Mesendoderm (in vitro differentiated cells): ENCODE measurements at regions not wholly inside any gene's neighbourhood (a gene's known extent, or its start where the extent isn't known, plus 50 kb on each side); places are given as distances from the start of the nearest gene placed in this dataset.

Experiments
- DNase-seq: peaks from one replicate; pipeline ENCODE4 v3.0.0; 2013
- H2AK5ac ChIP-seq: 2 replicates; pipeline ENCODE4 v1.6.1; 2013; ENCODE audit warnings: low read length, inconsistent platforms
- H2BK120ac ChIP-seq: 2 replicates; pipeline ENCODE4 v1.6.1; 2013; ENCODE audit warnings: low read depth, mild to moderate bottlenecking, low read length, moderate library complexity, mixed read lengths
- H2BK15ac ChIP-seq: replicated peaks from 2 replicates; pipeline ENCODE4 v1.6.1; 2013; ENCODE audit warnings: low read depth, mild to moderate bottlenecking, moderate library complexity
- H2BK5ac ChIP-seq: 2 replicates; pipeline ENCODE4 v1.6.1; 2013; ENCODE audit warnings: low read length, inconsistent platforms
- H3K18ac ChIP-seq: 2 replicates; pipeline ENCODE4 v1.6.1; 2013; ENCODE audit warnings: mild to moderate bottlenecking, low read length, mixed read lengths
- H3K23ac ChIP-seq: one replicate; pipeline ENCODE4 v1.6.1; 2013; ENCODE audit warnings: low read length
- H3K27ac ChIP-seq: 2 replicates; pipeline ENCODE4 v1.5.1; 2013; ENCODE audit warnings: low read depth, mild to moderate bottlenecking, inconsistent platforms, low read length, moderate library complexity
- H3K27me3 ChIP-seq: 2 replicates; pipeline ENCODE4 v1.6.1; 2013; ENCODE audit warnings: low read length, control low read depth, mild to moderate bottlenecking, inconsistent platforms; ENCODE audit not compliant: insufficient read depth, poor library complexity
- H3K36me3 ChIP-seq: 2 replicates; pipeline ENCODE4 v1.6.1; 2013; ENCODE audit warnings: low read length, inconsistent platforms; ENCODE audit not compliant: control insufficient read depth, insufficient read depth
- H3K4ac ChIP-seq: one replicate; pipeline ENCODE4 v1.6.1; 2013; ENCODE audit warnings: low read depth, mild to moderate bottlenecking, low read length, moderate library complexity
- H3K4me1 ChIP-seq: 2 replicates; pipeline ENCODE4 v1.6.1; 2013; ENCODE audit warnings: low read depth, low read length, inconsistent platforms; ENCODE audit not compliant: control insufficient read depth
- H3K4me2 ChIP-seq: 2 replicates; pipeline ENCODE4 v1.6.1; 2013; ENCODE audit warnings: low read length
- H3K4me3 ChIP-seq: 2 replicates; pipeline ENCODE4 v1.5.1; 2013; ENCODE audit warnings: mild to moderate bottlenecking, low read length
- H3K56ac ChIP-seq: one replicate; pipeline ENCODE4 v1.6.1; 2013; ENCODE audit warnings: low read length
- H3K79me1 ChIP-seq: 2 replicates; pipeline ENCODE4 v1.6.1; 2013; ENCODE audit warnings: low read length, inconsistent platforms
- H3K79me2 ChIP-seq: 2 replicates; pipeline ENCODE4 v1.6.1; 2013; ENCODE audit warnings: mild to moderate bottlenecking, low read length; ENCODE audit not compliant: control insufficient read depth, insufficient read depth
- H3K9ac ChIP-seq: 2 replicates; pipeline ENCODE4 v1.6.1; 2013; ENCODE audit warnings: low read length, inconsistent platforms
- H4K5ac ChIP-seq: one replicate; pipeline ENCODE4 v1.6.1; 2013; ENCODE audit warnings: low read length
- H4K8ac ChIP-seq: one replicate; pipeline ENCODE4 v1.6.1; 2013; ENCODE audit warnings: low read depth, mild to moderate bottlenecking, control low read depth, low read length, moderate library complexity
- WGBS: extraction: QIAGEN DNeasy Blood & Tissue Kit; methylation state at CpG from one replicate; pipeline ENCODE4 v1.1.7; 2013; ENCODE audit warnings: low lambda C conversion rate, missing lambda C conversion rate; ENCODE audit not compliant: insufficient coverage; ENCODE audit errors: extremely low coverage; 5-methylcytosine and 5-hydroxymethylcytosine counted together

DNA sequence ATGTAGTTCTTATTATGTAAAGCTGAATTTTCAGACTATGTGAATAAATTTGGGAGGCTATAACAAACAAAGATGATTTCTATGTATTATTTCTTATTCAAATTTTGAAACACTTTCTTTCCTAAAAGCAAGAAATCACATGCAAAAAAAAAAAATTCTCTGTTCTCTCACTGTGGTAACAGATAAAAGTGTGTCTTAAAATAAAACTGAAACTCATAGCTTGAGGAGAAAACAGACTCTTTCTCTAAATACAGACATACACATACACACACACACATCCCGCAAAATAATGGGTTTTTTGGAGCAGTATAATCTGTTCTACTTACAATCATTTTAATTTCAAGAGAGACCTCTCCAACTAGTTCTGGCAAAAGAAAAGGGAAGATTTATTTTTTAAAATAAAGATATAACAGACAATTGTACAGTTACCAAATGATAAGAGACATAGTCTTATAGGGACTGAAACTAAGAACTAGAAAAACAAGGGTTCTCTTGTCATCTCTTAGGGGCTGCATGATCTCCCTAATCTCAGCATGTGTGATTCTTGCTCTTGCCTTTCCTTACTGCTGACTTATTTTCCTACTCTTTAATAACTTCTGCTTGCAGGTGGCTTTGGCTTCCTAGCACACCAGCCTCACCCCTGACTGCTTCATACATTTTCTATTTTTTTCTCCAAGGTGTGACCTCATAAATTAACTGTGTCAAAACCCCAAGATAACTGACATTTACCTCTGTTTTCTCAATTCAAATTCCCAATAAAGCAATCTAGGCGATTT is 483.5 kb upstream of the POT1 start:
- Histone ChIP-seq H2AK5ac (no peak overlapping the region), H3K79me1 (no peaks in the 10 kb centered on the region), H3K4me3 (no peak overlapping the region), H4K8ac (no peak overlapping the region), H2BK5ac (no peak overlapping the region), H3K23ac (no peak overlapping the region), H3K79me2 (no peaks in the 10 kb centered on the region), H3K4me2 (no peak overlapping the region), H3K27me3 (no peaks in the 10 kb centered on the region), H2BK120ac (no peak overlapping the region), H3K56ac (no peak overlapping the region), H3K9ac (no peak overlapping the region), H3K4me1 (peaks cover 5% of the 10 kb centered on the region), H3K36me3 (no peaks in the 10 kb centered on the region), H3K27ac (no peak overlapping the region), H3K4ac (no peak overlapping the region), H4K5ac (no peak overlapping the region), H3K18ac (no peak overlapping the region), H2BK15ac (no peak overlapping the region)
- no CpG with 5 or more reads among the region's 2 CpGs for whole genome bisulfite sequencing
- no peak for DNase-seq

DNA sequence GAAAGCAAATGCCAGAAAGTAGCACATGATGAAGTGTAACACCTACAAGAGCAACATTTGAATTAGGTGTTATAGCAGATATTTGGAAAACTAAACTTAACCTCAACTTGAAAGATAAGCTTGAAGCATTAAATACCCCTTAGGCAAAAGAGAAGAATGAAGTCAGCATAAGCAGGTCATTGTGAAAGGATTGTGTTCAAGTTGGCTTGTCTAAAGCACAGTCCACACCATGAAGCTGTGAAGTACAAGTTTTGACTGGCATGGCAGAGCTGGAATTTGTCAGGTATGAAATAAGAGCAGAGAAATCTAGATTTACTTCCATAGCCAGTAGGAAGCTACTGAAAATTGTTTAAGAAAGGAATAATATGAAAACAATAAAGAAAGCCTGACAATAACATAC is 480.3 kb upstream of the POT1 start:
- H3K4me1 ChIP-seq, result peaks cover 5% of the 10 kb centered on the region
- H4K8ac ChIP-seq, result no peak overlapping the region
- no peaks in the 10 kb centered on the region for H3K36me3 ChIP-seq
- no peak overlapping the region for H3K4me3 ChIP-seq
- H3K27me3 ChIP-seq, result no peaks in the 10 kb centered on the region
- no peak overlapping the region for H3K18ac ChIP-seq
- H2BK5ac ChIP-seq, result no peak overlapping the region
- H4K5ac ChIP-seq, result no peak overlapping the region
- H2AK5ac ChIP-seq, result no peak overlapping the region
- H3K9ac ChIP-seq, result no peak overlapping the region
- H2BK120ac ChIP-seq, result no peak overlapping the region
- H3K56ac ChIP-seq, result no peak overlapping the region
- H3K4me2 ChIP-seq, result no peak overlapping the region
- DNase-seq, result no peak
- no peak overlapping the region for H3K27ac ChIP-seq
- H3K79me2 ChIP-seq, result no peaks in the 10 kb centered on the region
- no peak overlapping the region for H3K4ac ChIP-seq
- H2BK15ac ChIP-seq, result no peak overlapping the region
- H3K23ac ChIP-seq, result no peak overlapping the region
- no peaks in the 10 kb centered on the region for H3K79me1 ChIP-seq

DNA sequence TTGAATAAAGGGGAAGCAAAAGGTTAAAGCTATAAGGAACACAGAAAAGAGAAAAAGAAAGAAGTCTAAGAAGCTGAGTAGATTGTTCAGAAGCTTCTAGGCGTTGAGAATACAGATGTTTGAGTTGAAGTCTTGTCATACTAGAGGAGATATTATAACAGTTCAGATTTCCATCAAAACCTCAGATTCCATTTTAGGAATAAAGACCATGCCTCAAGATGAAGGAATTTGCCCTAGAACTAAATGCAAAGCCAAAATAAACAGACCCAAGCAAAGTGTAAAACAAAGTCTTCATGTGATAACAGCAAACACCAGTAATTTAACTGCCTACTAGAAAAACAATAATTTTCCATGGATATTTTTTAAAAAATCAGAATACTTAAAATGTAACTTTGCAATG is 476.5 kb upstream of the POT1 start:
- Histone ChIP-seq H2BK15ac (no peak overlapping the region), H4K8ac (no peak overlapping the region), H3K4me2 (no peak overlapping the region), H3K27ac (no peak overlapping the region), H2BK120ac (no peak overlapping the region), H3K9ac (no peak overlapping the region), H3K79me2 (no peaks in the 10 kb centered on the region), H4K5ac (no peak overlapping the region), H3K4me3 (no peak overlapping the region), H3K56ac (no peak overlapping the region), H3K23ac (no peak overlapping the region), H3K18ac (no peak overlapping the region), H3K4me1 (no peaks in the 10 kb centered on the region), H3K36me3 (no peaks in the 10 kb centered on the region), H3K27me3 (no peaks in the 10 kb centered on the region), H2AK5ac (no peak overlapping the region), H2BK5ac (no peak overlapping the region), H3K79me1 (no peaks in the 10 kb centered on the region), H3K4ac (no peak overlapping the region)
- no CpG with 5 or more reads among the region's 1 CpG for WGBS
- DNase-seq, result no peak

DNA sequence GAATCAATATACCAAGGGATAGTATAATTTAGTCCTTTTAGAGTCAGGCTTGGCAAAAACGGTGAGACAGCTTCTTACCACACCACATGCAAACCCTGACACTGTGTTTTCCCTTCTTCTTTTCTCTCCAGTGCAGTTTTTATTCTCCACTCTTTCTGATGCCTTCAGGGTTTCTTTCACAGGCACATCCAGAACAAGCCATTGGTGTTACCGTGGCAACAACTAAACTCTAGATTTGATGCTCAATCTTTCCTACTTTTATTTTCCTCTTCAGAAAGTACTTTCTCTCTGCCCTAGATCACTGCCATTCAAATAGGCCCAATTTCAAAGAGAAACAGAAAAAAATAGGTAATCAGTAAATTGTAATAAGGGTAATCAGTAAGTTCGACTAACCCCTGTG is 469.8 kb upstream of the POT1 start:
- no peak overlapping the region for H3K4me3 ChIP-seq
- no peak overlapping the region for H2BK15ac ChIP-seq
- H3K4me2 ChIP-seq, result no peak overlapping the region
- no peak overlapping the region for H3K4ac ChIP-seq
- H3K4me1 ChIP-seq, result no peaks in the 10 kb centered on the region
- H3K27me3 ChIP-seq, result no peaks in the 10 kb centered on the region
- H3K79me1 ChIP-seq, result no peaks in the 10 kb centered on the region
- no peak overlapping the region for H2BK120ac ChIP-seq
- H4K8ac ChIP-seq, result no peak overlapping the region
- H3K23ac ChIP-seq, result no peak overlapping the region
- H3K36me3 ChIP-seq, result no peaks in the 10 kb centered on the region
- no peak overlapping the region for H4K5ac ChIP-seq
- H2AK5ac ChIP-seq, result no peak overlapping the region
- H3K79me2 ChIP-seq, result no peaks in the 10 kb centered on the region
- H3K27ac ChIP-seq, result no peak overlapping the region
- H3K18ac ChIP-seq, result no peak overlapping the region
- DNase-seq, result no peak
- H3K56ac ChIP-seq, result no peak overlapping the region
- no peak overlapping the region for H3K9ac ChIP-seq
- H2BK5ac ChIP-seq, result no peak overlapping the region
- WGBS, result no CpG with 5 or more reads among the region's 3 CpGs

DNA sequence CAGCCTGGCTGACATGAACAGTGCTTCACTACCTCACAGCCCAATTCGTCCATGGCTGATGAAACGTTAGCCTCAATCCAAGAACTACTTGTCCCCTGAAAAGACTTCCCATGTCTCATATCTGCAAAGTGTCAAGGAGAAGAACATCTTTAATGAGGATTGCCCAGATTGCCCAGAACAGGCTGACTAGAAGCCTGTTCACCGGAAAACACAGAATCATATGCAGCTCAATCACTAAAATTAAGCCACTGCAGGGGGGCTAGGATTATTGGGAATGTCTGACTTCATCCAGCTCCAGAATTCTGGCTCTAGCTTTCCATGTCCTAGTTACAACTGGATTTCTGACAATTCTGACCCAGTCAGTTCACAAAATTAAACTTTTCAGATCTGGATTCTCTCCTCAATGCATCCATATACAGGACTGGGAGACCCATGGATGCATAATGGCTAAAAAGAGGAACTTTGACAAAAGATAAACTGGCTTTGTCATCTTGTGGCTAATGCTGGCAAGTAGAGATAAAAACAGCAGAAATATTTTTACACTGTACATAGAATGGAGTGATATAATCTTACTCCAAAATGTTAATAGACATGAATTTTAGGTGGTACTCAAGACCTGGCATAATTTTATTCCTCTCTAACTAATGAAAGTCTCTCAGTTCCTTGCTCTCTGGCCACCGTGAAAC is 467.0 kb upstream of the POT1 start:
- H2AK5ac ChIP-seq, result no peak overlapping the region
- WGBS, result no CpG with 5 or more reads among the region's 4 CpGs
- H2BK120ac ChIP-seq, result no peak overlapping the region
- no peak overlapping the region for H3K4me3 ChIP-seq
- H4K8ac ChIP-seq, result no peak overlapping the region
- no peak overlapping the region for H3K27ac ChIP-seq
- H3K79me1 ChIP-seq, result no peaks in the 10 kb centered on the region
- no peaks in the 10 kb centered on the region for H3K27me3 ChIP-seq
- no peak overlapping the region for H3K23ac ChIP-seq
- no peak for DNase-seq
- H3K18ac ChIP-seq, result no peak overlapping the region
- no peaks in the 10 kb centered on the region for H3K36me3 ChIP-seq
- H4K5ac ChIP-seq, result no peak overlapping the region
- no peak overlapping the region for H2BK15ac ChIP-seq
- no peak overlapping the region for H3K4me2 ChIP-seq
- no peaks in the 10 kb centered on the region for H3K4me1 ChIP-seq
- no peak overlapping the region for H3K56ac ChIP-seq
- H3K9ac ChIP-seq, result no peak overlapping the region
- no peak overlapping the region for H2BK5ac ChIP-seq
- no peak overlapping the region for H3K4ac ChIP-seq
- no peaks in the 10 kb centered on the region for H3K79me2 ChIP-seq

DNA sequence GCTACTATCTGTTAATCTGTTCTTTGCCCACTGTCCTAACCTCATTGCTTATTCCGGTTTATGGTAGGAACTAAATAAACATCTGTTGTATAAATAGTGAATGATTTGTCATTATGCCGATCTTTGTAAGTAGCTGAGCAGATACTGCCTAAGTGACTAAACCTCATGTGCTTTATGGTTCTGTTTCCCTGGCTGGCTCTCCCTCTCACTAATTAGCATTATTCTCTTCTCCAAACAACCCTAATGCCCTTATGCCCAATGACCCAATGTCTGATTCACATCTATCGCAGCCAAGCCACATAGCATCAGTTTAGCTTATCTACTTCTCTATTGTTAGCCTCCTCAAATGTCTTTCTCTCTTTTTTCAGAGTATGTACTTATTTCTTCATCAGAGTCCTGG is 462.3 kb upstream of the POT1 start:
- Histone ChIP-seq H3K79me2 (no peaks in the 10 kb centered on the region), H3K4me1 (no peaks in the 10 kb centered on the region), H3K4me3 (no peak overlapping the region), H3K9ac (no peak overlapping the region), H3K18ac (no peak overlapping the region), H2BK120ac (no peak overlapping the region), H3K36me3 (no peaks in the 10 kb centered on the region), H2AK5ac (no peak overlapping the region), H4K8ac (no peak overlapping the region), H2BK15ac (no peak overlapping the region), H3K4ac (no peak overlapping the region), H3K27ac (no peak overlapping the region), H2BK5ac (no peak overlapping the region), H3K56ac (no peak overlapping the region), H3K23ac (no peak overlapping the region), H3K27me3 (no peaks in the 10 kb centered on the region), H3K79me1 (no peaks in the 10 kb centered on the region), H3K4me2 (no peak overlapping the region), H4K5ac (no peak overlapping the region)
- WGBS, result no CpG with 5 or more reads among the region's 3 CpGs
- DNase-seq, result no peak
